ENCODE measurements at regions not wholly inside any gene's neighbourhood (a gene's known extent, or its start where the extent isn't known, plus 50 kb on each side); places are given as distances from the start of the nearest gene placed in this dataset.

DNA sequence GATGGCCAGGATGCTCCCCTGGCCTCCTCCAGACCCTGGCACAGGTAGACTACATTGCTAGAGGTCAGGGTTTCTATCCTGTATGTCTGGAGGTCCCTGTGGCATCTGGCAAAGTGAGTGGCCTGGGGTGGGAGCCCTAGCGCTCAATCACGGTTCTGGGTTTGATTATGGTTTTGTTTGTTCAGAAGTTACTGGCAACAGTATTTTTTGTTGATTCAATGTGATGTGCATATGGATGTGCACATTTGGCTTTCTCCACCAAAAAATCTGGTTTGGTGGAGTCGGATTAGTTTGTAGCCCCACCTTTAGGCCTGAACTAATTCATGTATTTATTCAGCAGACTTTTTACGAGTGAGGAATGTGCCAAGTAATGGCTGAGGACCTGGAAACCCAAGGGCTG is 109.7 kb downstream of the VEGFA start:
- DNase-seq: no peak

DNA sequence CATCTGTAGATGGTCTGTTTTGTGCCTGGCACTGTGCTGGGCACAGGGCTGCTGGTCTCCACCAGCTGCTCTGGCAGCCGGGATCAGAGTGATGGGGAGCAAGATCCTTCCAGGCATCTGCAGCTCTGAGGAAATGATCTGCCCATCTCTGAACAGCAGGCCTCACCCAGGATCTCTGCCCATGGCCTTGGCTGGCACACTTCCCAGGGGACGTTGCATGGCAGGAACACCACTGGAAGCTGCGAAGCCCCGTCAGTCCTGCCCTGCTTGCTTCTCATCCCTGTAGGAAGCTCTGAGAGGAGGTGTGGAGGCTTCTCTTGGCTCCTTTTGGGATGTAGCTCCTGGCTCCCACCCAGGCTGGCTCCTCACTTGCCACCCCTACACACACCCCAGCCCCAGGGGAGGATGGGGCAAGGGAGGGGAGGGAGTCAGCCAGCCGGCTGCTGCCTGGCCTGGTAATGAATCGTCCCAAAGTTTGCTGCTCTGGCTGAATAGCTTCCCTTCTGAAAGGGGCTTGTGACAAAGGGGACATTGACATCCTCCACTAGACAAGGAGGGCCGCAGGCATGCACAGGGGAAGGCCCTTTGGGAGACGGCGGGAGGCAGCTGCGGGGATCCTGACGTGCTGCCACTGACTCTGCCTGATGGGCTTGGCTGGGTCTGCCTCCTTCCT is 108.9 kb downstream of the VEGFA start:
- no peak for DNase-seq

- no peak for DNase-seq
Measured at GRCh38 chr6:43878127-43878634, 108.2 kb downstream of the VEGFA start.

GRCh38 chr6:43877463-43878126 is 107.6 kb downstream of the VEGFA start:
- DNase-seq: no peak

DNA sequence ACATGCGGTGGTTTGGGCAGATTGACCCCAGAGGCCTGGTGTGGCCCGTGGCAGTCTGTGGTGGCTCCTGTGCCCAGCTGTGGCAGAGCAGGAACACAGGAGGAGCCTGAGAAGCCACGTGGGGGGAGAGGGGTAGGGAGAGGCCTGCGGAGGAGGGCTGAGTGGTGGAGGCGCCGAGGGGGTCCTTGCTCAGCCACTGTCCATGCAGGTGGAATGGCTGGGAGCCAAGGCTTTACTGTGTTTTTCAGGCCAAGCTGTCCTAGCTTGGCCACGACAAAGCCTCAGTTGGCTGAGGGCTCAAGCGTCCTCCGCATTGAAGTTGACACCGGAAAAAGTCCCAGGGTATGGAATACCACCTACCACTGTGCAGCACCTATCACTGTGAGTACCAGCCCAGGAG is 107.0 kb downstream of the VEGFA start:
- no peak for DNase-seq

- DNase-seq: no peak
Measured at GRCh38 chr6:43876602-43877001, 106.6 kb downstream of the VEGFA start.

- no peak for DNase-seq
Measured at GRCh38 chr6:43875849-43876572, 106.0 kb downstream of the VEGFA start.

DNA sequence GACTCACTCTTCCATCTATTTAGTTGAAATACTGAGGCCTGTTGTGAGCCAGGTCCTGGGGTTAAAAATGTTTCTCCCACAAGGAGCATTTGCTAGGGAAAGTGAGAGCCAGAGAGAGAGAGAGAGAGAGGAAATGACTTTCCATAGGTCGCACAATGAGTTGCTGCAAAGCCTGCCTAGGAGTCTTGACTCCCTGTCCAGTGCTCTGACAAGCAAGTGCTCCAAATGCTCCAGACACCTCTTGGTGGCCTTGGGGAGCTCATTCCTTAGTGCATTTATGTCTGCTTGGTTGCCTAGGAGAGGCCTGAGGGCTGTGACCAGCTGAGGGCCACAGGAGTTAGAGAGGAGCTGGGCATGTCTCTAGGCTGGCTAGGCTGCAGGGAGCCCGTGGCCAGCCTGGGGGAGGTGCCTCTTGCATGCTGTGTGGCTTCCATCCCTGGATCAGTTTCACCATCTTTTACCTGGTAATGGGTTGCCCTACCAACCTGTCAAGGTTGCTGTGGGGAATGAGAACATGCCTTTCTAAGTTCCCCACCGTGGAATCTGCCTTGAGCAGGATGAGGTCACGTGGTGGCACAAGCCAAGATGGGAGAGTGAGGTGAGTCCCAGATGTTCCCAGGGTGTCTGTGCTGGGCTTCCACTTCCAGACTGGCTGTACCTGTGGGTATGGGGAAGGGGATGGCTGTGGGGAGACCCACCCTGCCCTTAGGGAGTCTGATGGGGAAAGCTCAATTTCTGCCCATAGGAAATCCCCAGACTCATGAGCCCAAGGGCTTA is 105.0 kb downstream of the VEGFA start:
- DNase-seq: no peak

- DNase-seq: no peak
Measured at GRCh38 chr6:43873806-43874714, 104.0 kb downstream of the VEGFA start.

GRCh38 chr6:43871933-43872332 is 101.9 kb downstream of the VEGFA start:
- DNase-seq: no peak

DNA sequence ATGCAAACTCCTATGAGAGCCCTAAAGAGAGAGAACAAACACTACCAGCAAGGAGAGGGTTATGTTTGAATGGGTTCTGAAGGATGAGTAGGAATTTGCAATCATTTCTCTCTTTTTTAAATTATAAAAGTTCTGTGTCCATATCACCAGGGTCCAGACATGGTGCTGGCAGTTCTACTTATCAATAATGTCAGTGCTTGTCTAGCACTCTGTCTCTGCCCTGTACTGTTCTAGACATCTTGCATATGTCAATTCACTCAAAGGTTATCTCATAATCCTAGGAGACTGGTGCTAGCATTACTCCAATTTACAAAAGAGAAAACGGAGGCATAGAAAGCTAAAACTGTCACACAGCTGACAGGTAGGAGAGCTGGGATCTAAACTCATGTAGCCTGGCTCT is 101.3 kb downstream of the VEGFA start:
- DNase-seq: no peak

GRCh38 chr6:43870660-43871061 is 100.7 kb downstream of the VEGFA start:
- no peak for DNase-seq

GRCh38 chr6:43869792-43870659 is 100.0 kb downstream of the VEGFA start:
- DNase-seq: no peak

DNA sequence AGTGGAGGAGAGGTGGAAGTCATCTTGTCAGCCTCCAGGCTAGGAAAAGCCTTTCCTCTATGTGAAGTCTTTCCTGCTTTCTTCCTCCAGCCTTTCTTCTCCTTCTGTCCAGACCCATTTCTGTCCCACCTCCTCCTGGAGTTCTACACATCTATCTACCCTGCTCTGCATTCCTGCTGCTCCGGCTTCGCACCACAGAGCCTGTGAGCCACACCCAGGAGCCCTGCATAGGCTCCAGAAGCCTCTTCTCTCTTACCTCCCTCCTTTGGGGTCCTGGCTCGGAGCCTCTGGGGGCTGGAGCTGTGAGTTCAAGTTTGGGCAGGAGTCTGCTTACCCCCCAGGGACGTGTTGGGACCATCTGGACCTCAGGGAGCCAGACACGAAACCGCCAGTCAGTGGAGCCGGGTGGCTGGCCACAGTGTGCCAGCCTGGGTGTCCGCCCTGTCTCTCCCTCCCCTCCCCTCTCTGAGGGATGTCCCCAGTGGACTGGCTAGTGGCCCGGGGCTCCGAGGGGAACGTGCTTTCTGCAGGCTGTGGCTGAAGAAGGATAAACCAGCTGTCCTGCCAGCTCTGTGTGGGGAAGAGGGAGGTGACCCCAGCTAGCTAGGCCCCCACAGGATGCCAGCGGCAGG is 99.2 kb downstream of the VEGFA start:
- no peak for DNase-seq

- no peak for DNase-seq
Measured at GRCh38 chr6:43868467-43868866, 98.5 kb downstream of the VEGFA start.

DNA sequence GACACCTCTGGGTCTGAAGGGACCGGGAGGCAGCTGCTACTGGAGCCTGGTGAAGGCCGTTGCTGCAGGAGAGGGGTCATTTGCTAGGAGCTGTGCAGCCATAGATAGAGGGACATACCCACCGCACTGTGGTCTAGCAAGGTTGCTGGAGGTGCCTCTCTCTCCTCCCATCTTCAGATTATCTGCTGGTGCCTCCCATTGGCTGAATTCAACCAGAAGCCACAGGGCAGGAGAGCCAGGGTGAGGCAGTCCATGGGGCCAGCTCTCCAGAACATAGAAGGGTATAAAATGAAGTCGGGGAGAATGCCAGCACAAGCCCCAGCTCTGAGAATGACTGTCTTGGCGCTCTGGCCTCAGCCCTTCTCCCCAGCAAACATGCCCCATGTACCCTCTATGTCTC is 98.0 kb downstream of the VEGFA start:
- DNase-seq: no peak

DNA sequence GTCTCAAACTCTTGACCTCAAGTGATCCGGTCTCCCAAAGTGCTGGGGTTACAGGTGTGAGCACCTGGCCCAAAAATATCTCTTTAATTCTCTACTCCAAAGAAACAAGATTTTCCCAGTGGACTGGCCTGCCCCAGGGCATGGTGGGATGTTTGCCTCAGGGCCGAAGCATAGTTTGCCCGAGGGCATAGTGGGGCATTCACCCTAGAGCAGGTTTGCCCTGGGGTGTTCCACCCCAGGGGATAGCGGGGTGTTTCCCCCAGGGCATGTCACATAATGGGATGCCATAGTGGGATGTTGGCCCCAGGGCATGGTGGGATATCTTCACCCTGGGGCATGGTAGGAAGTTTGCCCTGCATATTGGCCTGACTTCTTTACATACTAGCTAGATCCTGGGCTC is 97.2 kb downstream of the VEGFA start:
- no peak for DNase-seq

DNA sequence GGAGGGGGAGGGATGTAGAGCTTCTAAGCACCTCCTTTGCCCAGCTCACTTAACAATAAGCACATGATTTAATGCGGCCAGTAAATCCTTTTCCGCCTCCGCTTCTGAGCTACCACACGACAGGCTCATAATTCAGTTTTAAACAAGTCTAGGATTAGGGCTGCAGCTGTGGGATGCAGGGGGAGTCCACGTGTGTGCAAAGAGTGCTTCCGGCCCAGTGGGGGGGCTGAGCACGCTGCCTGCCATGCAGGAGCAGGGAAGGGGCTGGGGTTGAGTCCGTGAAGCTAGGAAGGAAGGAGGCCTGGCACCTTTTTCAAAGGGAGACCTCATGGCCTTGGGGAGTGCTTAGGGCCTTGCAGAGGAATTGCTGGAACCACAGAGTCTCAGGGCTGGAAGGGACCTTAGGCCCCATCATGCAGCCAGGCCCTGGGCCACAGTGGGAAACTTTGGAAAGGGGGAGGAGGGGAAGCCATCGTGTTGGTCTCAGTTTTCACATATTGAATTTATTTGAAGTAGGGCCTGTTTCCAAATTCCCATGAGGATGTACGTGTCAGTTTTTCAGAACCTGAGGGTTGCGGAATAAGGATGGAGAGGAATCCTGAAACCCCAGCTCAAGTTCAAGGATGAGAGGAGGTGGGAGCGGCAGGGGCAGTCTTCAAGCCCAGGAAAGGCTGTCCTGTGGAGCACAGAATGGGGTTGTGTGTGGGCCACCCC is 96.1 kb downstream of the VEGFA start:
- no peak for DNase-seq

- DNase-seq: no peak
Measured at GRCh38 chr6:43865086-43865485, 95.1 kb downstream of the VEGFA start.

GRCh38 chr6:43862925-43863324 is 92.9 kb downstream of the VEGFA start:
- DNase-seq: no peak

Data from GF-D8 (cell line).